SU-DHL-6 (cell line): ENCODE measurements at regions not wholly inside any gene's neighbourhood (a gene's known extent, or its start where the extent isn't known, plus 50 kb on each side); places are given as distances from the start of the nearest gene placed in this dataset.

Experiments used
- H2AFZ ChIP-seq: fragments of 200-600 bp; sonication (generic); 2 replicates; pipeline ENCODE4 v1.6.1; 2014; ENCODE audit warnings: low read depth, mild to moderate bottlenecking, moderate library complexity, mixed read lengths, antibody characterized with exemption, low read length; ENCODE audit not compliant: severe bottlenecking
- H3F3A ChIP-seq: fragments of 200-600 bp; shearing (Covaris generic); 2 replicates; pipeline ENCODE4 v1.6.0; 2016; ENCODE audit warnings: antibody characterized with exemption, mild to moderate bottlenecking; ENCODE audit not compliant: insufficient read depth
- H3K27ac ChIP-seq: fragments of 200-600 bp; sonication (generic); 2 replicates; pipeline ENCODE4 v1.5.1; 2016; ENCODE audit warnings: low read depth, mild to moderate bottlenecking, low read length, moderate library complexity, mixed read lengths
- H3K27me3 ChIP-seq: fragments of 200-600 bp; sonication (generic), shearing (Covaris generic); 2 replicates; pipeline ENCODE4 v1.6.0; 2014; ENCODE audit warnings: mild to moderate bottlenecking, low read length
- H3K36me3 ChIP-seq: fragments of 200-600 bp; sonication (generic); 2 replicates; pipeline ENCODE4 v1.6.1; 2014; ENCODE audit warnings: mild to moderate bottlenecking, low read length, mixed read lengths
- H3K4me2 ChIP-seq: fragments of 300-600, 200-600 bp; shearing (Covaris generic), sonication (generic); 2 replicates; pipeline ENCODE4 v1.6.0; 2014; ENCODE audit warnings: low read length, low read depth, mild to moderate bottlenecking; ENCODE audit not compliant: poor library complexity, severe bottlenecking
- H3K4me3 ChIP-seq: fragments of 200-600 bp; sonication (generic); 2 replicates; pipeline ENCODE4 v1.5.1; 2014; ENCODE audit warnings: antibody characterized with exemption, low read length, mild to moderate bottlenecking, mixed read lengths; ENCODE audit not compliant: insufficient read depth, poor library complexity, severe bottlenecking
- H3K79me2 ChIP-seq: fragments of 200-600 bp; sonication (generic); 2 replicates; pipeline ENCODE4 v1.6.1; 2014; ENCODE audit warnings: mild to moderate bottlenecking, low read length, moderate library complexity; ENCODE audit not compliant: insufficient read depth
- H3K9ac ChIP-seq: fragments of 200-600 bp; sonication (generic); 2 replicates; pipeline ENCODE4 v1.7.0; 2014; ENCODE audit warnings: mild to moderate bottlenecking, low read length
- H3K9me2 ChIP-seq: fragments of 200-600 bp; sonication (generic); replicated peaks from 2 replicates; pipeline ENCODE4 v1.6.1; 2014; ENCODE audit warnings: low read length; ENCODE audit not compliant: insufficient read depth
- H3K9me3 ChIP-seq: fragments of 200-600 bp; sonication (generic); 2 replicates; pipeline ENCODE4 v1.6.1; 2014; ENCODE audit warnings: low read length, mixed read lengths; ENCODE audit not compliant: insufficient read depth
- H4K20me1 ChIP-seq: fragments of 200-600 bp; sonication (generic); 2 replicates; pipeline ENCODE4 v1.6.1; 2014; ENCODE audit warnings: low read depth, mild to moderate bottlenecking, antibody characterized with exemption, low read length, moderate library complexity, mixed read lengths
- CTCF ChIP-seq: fragments of 200-600 bp; sonication (generic); IDR thresholded peaks from one replicate; pipeline ENCODE4 v1.5.1; 2017; ENCODE audit warnings: antibody characterized with exemption, mild to moderate bottlenecking, low read length, moderate library complexity; ENCODE audit not compliant: insufficient read depth, poor library complexity, severe bottlenecking
- EZH2phosphoT487 ChIP-seq: fragments of 200-600 bp; sonication (generic), shearing (Covaris generic); conservative IDR thresholded peaks from 2 replicates; pipeline ENCODE4 v1.6.1; 2018; ENCODE audit warnings: mild to moderate bottlenecking, antibody characterized with exemption, low read length, moderate library complexity, mixed read lengths

GRCh38 chr6:130696806-130697205 is 130.4 kb upstream of the SMLR1 start:
- Histone ChIP-seq H3K36me3 (no peaks in the 10 kb centered on the region), H3K27ac (no peak overlapping the region), H3K4me3 (no peak overlapping the region), H3K4me2 (no peak overlapping the region), H3K9ac (no peak overlapping the region), H3K79me2 (no peaks in the 10 kb centered on the region), H3K9me2 (no peaks in the 10 kb centered on the region), H3K9me3 (no peaks in the 10 kb centered on the region), H4K20me1 (no peaks in the 10 kb centered on the region), H3F3A (no peaks in the 10 kb centered on the region), H3K27me3 (no peaks in the 10 kb centered on the region), H2AFZ (no peak overlapping the region)
- TF ChIP-seq CTCF (no peak), EZH2phosphoT487 (no peak)

DNA sequence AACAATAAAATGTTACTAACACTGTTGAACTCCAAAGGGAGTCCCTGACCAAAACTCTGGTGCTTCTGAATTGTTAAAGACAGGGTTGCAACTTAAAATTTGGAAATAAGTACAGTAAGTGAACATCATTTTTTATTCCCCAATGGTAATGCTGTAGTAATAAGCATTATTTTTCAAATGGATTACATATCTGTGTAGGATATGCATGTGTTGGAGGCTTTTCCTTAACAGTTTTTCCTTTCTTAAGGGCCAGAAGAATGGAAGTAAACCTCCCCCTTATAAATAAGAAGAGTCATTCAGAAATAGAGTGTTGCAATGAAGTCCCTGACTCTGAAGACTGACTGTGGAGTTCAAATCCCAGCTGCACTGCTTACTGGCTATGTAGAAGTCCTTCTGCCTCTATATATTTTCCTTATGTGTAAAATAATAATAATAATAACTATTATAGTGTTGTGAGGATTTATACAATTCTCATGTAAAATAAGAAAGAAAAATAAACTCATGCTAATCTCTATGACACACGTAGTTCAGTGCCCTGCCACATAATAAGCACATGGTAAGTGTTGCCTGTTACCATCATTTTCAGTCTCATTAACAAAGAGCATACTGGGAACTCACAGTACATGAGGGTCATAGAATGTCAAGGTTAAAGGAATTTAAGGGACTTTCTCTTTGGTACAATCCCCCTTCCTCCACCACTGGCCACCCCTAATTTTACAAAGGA is 129.8 kb upstream of the SMLR1 start:
- Histone ChIP-seq H3K79me2 (no peaks in the 10 kb centered on the region), H4K20me1 (no peaks in the 10 kb centered on the region), H3K4me2 (no peak overlapping the region), H3K4me3 (no peak overlapping the region), H2AFZ (no peak overlapping the region), H3K9me2 (no peaks in the 10 kb centered on the region), H3F3A (no peaks in the 10 kb centered on the region), H3K27ac (no peak overlapping the region), H3K36me3 (no peaks in the 10 kb centered on the region), H3K27me3 (no peaks in the 10 kb centered on the region), H3K9me3 (no peaks in the 10 kb centered on the region), H3K9ac (no peak overlapping the region)
- TF ChIP-seq EZH2phosphoT487 (no peak), CTCF (no peak)

DNA sequence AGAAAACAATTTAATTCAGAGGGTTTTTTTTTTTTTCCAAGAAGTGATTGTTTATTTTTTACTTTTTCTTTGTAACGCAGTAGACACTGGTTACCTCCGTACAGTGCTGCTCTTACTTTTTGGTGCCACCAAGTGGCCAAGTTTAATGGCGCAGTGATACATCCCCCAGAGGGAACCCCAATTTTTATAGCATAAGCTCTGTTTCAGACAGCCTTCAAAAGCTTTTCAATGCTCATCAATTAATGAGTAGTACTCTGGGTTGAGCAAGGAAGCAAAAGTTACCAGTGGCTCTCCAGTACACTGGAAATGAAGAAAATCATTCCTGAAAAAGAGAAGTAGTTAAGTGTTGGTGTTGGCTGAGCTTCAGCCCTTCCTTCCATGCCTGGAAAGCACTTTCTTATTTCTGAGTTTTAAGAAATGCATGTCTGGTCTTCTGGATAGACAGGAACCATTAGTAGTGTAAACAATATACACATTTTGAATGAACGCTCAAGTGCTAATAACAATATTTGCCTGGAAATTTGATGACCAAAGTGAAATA is 129.1 kb upstream of the SMLR1 start:
- Histone ChIP-seq H3K36me3 (no peaks in the 10 kb centered on the region), H3K27ac (no peak overlapping the region), H2AFZ (no peak overlapping the region), H3K4me3 (no peak overlapping the region), H3K9ac (no peak overlapping the region), H3K9me3 (no peaks in the 10 kb centered on the region), H3K79me2 (no peaks in the 10 kb centered on the region), H4K20me1 (no peaks in the 10 kb centered on the region), H3K27me3 (no peaks in the 10 kb centered on the region), H3K9me2 (no peaks in the 10 kb centered on the region), H3F3A (no peaks in the 10 kb centered on the region), H3K4me2 (no peak overlapping the region)
- TF ChIP-seq CTCF (peak; percentile 63), EZH2phosphoT487 (no peak)
